ACHN (cell line): ENCODE measurements at regions not wholly inside any gene's neighbourhood (a gene's known extent, or its start where the extent isn't known, plus 50 kb on each side); places are given as distances from the start of the nearest gene placed in this dataset.
"Not testable (repeated sequence)": the region's sequence is repeated elsewhere in the genome, so short reads cannot be mapped to it uniquely, and the experiment has no call there.

Experiments
- DNase-seq: peaks from one replicate; pipeline ENCODE4 v3.0.0-alpha.2; 2015
- in situ Hi-C: cut with HindIII; loops from 2 replicates; pipeline ENCODE4 v1.10.0; 2017; ENCODE audit warnings: low sequenced_read_pairs, low pct_ligation_motif_present, low pct_unique_long_range_greater_than_20kb

DNA sequence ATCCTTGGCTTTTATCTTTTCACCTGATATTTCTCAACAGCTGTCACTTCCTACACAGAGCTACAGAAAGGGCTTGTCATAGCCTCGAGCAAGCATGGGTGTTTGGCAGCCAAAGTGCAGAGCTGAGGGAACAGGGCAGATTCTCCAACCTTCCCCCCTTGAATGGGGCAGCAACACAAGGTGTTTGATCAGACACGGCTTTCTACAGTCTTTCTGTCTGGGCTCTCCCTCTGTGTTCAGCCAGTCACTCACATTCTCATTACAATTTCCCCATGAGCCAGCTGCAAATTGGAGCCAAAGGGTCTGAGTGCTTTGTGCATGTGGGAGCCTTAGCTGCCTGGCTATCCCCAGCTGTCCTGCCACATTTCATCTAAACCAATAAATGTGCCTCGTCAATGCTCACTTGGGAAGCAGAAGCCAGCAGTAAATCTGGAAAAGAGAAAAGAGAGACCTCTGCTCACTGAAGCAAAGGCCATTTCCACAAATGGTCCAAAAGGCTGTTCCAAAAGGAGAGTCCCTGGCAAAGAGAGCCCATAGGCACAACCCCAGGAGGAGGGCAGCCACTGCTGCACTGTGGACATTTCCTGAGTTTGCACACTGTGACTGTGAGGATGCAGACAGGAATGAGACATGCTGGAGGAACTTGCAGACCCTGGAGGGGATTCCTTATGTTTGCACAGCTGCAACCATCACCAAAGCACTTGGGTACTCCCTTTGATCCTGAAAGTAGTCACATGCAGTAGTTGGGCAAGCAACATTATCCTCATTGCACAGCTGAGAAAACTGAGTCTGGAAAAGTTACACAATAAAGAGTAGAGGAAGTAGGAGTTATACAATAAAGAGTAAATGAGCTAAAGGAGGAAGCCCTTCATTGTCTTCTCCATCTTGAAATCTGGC, 186.8 kb downstream of the FAM181B start:
- DNase-seq: no peak
- in situ Hi-C loops: no loop called here

DNA sequence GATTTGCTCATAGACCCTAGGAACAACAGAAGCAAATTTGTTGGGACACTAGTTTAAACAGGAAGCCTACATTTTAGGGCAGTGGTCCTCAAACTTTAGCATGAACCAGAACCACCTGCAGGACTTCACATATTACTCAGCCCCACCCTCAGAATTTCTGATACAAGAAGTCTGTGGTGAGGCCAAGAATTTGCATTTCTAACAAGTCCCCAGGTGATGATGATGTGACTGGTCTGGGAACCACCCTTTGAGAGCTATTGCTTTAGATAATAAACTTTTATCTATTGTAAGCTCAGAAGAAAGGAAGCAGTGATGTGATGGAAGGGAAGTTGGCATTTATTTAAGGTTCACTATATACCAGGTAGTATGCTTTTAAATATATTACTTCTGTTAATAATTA, 194.0 kb downstream of the FAM181B start:
- in situ Hi-C loops: no loop called here
- DNase-seq: no peak

DNA sequence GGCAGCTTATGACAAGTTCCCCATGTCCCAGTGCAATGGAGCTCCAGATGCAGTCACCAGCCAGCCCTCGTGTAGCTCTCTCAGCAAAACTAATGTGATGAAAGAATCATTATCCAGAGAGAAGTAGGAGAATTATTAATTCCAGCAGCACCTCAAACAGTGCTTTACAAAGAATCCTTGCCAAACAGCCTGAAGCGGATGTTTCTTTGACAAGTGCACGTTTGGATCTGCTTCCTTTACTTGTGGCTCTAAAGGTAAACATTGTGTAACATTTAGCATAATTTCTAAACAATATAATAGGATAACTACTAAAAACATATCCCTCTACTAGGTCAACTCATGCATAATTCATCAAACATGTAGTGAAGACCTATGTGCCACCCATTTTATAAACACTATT, 197.0 kb downstream of the FAM181B start:
- in situ Hi-C loops: no loop called here

DNA sequence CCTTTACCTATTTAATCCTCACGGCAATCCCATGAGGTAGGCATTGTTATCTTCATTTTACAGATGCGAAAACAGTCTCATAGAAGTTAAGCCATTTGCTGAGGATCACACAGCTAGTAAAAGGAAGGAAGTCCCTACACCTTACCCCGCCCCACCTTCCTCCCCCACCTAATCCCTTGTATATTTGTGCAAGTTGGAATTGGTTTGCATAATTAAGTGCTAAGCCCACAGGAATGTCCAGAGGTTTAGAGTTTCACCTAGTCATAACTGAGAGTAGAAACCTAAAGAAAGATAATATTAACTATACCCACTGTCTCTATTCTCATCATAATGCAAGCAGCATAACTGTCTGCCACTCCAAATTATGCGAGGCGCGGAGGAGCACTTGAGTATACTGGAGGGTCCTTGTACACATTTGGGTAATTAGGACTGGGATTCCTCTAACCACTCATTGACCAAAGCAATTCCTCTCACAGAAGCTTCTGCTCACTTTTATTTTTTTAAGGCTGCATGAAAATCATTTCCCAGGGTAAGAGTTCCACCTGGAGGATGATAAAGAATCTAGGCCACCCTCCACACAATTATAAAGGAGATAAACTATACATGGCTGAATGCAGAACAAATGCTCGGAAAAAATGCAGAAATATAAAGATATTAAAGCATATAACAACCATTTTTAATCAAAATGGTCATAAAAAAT, 199.9 kb downstream of the FAM181B start:
- DNase-seq: no peak
- in situ Hi-C loops: no loop called here

More for the DNA sequence above, 197.0 kb downstream of the FAM181B start:
- DNase-seq: no peak

GRCh38 chr11:82529936-82530335, 203.7 kb downstream of the FAM181B start:
- in situ Hi-C loops: no loop called here
- DNase-seq: no peak

DNA sequence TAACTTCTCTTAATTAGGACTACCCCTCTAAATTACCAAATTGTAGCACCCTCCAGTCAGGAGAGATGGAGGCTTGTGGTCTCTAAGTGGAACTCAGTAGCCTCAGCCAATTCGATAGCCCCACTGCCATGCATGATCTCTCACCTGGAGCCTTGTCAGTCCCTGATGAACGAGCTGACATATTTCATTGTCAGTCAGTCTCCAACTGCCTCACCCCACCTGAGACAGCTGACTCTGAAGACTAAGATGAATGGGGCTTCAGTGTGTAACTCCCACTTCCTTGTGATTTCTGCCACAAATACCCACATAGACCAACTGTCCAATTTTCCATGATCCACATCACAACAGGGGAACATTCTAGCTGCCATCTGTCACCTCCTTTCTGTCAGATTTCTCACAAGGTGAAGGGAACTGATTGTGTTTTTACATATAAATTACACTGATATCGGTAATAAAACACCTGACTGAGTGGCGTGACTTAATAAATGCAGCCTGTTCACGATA, 206.5 kb downstream of the FAM181B start:
- no peak for DNase-seq

DNA sequence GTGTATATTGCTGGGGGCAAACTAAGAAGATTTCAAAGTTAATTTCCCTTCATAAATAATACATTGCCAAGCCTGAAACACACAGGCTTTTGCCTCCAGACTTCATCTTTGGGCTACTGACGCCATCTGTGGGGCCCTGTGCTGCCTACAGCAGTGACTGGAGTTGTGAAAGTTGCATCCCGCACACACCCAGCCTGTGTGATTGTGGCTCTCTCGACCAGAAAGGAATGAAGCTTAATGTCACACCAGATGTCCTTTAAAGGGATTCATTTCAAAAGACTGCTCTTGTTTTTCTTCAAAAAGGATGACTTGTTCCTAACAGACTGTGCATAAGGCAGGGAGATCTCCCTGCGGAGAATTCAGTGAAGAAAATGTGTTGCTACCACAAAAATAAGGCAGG, 210.5 kb downstream of the FAM181B start:
- in situ Hi-C loops: no loop called here

More for the DNA sequence above, 206.5 kb downstream of the FAM181B start:
- in situ Hi-C loops: no loop called here

GRCh38 chr11:82521427-82521826, 212.2 kb downstream of the FAM181B start:
- in situ Hi-C loops: no loop called here
- DNase-seq: no peak

More for the DNA sequence above, 210.5 kb downstream of the FAM181B start:
- no peak for DNase-seq

DNA sequence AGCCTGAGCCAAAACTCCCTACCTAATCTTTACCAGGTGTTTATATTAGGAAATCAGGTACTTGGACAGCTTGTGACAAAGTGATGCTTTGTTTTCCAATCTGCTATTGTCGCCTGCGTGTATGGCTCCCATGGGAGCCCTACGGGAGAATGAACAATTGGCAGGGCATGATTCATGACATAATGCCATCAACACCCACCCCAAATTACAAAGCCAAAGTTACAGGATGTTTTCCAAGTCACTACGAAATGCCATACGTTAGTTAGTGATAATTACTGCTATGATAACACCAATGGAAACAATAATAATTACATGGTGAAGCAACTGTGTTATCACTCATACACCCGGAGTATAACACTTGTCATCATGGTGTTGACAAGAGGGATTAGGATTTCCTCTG, 226.4 kb downstream of the FAM181B start:
- in situ Hi-C loops: no loop called here
- no peak for DNase-seq

GRCh38 chr11:82505379-82505778, 228.3 kb downstream of the FAM181B start:
- in situ Hi-C loops: no loop called here
- DNase-seq: no peak

GRCh38 chr11:82501174-82501573, 232.5 kb downstream of the FAM181B start:
- in situ Hi-C loops: not testable (repeated sequence)

DNA sequence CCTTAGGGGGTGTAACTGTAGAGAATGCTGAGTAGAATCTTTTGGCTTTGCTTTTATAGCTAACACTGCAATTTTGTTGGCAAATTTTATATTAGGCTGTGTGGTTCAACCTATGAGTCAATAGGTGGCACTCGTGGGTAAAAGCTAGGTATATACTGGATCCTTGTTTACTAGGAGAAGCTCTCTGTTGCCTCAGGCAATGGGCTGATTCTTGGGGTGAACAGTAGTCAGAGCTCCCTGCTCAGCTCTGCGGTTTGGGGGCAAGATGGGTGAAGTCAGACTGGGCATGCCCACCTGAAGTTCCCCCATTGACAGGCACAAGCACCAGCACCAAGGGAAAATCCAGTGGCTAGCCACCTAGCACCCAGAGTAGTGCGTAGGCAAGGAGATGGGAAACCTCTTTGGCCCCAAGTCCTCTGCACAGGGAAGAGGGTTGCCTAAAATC, 238.7 kb downstream of the FAM181B start:
- in situ Hi-C loops: no loop called here
- DNase-seq: peak; percentile 16

More at GRCh38 chr11:82501174-82501573, 232.5 kb downstream of the FAM181B start:
- not testable (repeated sequence) for DNase-seq

- in situ Hi-C loops: no loop called here
- no peak for DNase-seq
Measured at GRCh38 chr11:82474876-82475275, 258.8 kb downstream of the FAM181B start.

GRCh38 chr11:82465481-82465880, 268.2 kb downstream of the FAM181B start:
- DNase-seq: no peak
- in situ Hi-C loops: no loop called here

- no peak for DNase-seq
- in situ Hi-C loops: no loop called here
Measured at GRCh38 chr11:82462608-82463242, 270.9 kb downstream of the FAM181B start.

- in situ Hi-C loops: no loop called here
- no peak for DNase-seq
Measured at GRCh38 chr11:82458761-82459160, 274.9 kb downstream of the FAM181B start.

GRCh38 chr11:82458147-82458546, 275.5 kb downstream of the FAM181B start:
- in situ Hi-C loops: no loop called here
- no peak for DNase-seq

DNA sequence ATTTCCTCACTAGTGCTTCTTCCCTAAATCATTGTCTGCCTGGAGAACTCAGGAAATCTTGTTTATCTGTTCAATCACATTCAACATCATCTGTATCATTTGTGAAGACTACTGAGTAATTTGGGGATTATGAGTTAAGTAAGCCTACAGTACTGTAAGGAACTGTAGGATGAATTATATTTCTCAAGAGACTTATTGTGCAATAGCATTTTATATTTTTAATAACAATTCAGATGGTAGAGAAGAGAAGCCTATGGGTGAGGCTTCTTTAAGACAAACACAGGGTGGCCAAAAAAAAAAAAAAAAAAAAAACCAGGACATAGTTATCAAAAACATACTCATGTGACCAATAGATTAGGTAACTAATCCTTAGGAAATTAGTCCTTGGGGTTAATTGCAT, 282.7 kb downstream of the FAM181B start:
- in situ Hi-C loops: no loop called here
- no peak for DNase-seq

- in situ Hi-C loops: no loop called here
- DNase-seq: no peak
Measured at GRCh38 chr11:82406611-82407010, 327.1 kb downstream of the FAM181B start.
